Neural crest cell (in vitro differentiated cells): ENCODE measurements at regions not wholly inside any gene's neighbourhood (a gene's known extent, or its start where the extent isn't known, plus 50 kb on each side); places are given as distances from the start of the nearest gene placed in this dataset.

ENCODE experiments used
- DNase-seq: peaks from one replicate; pipeline ENCODE4 v3.0.0; 2021; ENCODE audit warnings: low read depth, mixed read lengths, low spot score
- H3K27ac Mint-ChIP-seq: one replicate; pipeline ENCODE4 v1.8.0; 2021; ENCODE audit warnings: mild to moderate bottlenecking, mixed read lengths; ENCODE audit not compliant: unreplicated experiment
- H3K27me3 Mint-ChIP-seq: 2 replicates; pipeline ENCODE4 v1.8.0; 2021; ENCODE audit warnings: low read depth, mild to moderate bottlenecking, mixed read lengths
- H3K36me3 Mint-ChIP-seq: 2 replicates; pipeline ENCODE4 v1.8.0; 2021; ENCODE audit warnings: low read depth, mild to moderate bottlenecking, mixed read lengths
- H3K4me1 Mint-ChIP-seq: 2 replicates; pipeline ENCODE4 v1.8.0; 2021; ENCODE audit warnings: mixed read lengths
- H3K4me3 Mint-ChIP-seq: one replicate; pipeline ENCODE4 v1.8.0; 2021; ENCODE audit warnings: mild to moderate bottlenecking, mixed read lengths
- H3K9me3 Mint-ChIP-seq: 2 replicates; pipeline ENCODE4 v1.8.0; 2021; ENCODE audit warnings: mixed read lengths
- CTCF ChIP-seq: fragments of 200-600 bp; sonication (generic); conservative IDR thresholded peaks from 2 replicates; pipeline ENCODE4 v1.5.0; 2021; ENCODE audit warnings: antibody characterized with exemption, mild to moderate bottlenecking

- Mint-ChIP-seq H3K36me3 (no peaks in the 10 kb centered on the region), H3K9me3 (no peaks in the 10 kb centered on the region), H3K27ac (no peak overlapping the region), H3K4me1 (peaks cover 11% of the 10 kb centered on the region), H3K4me3 (no peak overlapping the region), H3K27me3 (no peaks in the 10 kb centered on the region)
- no peak for DNase-seq
- no peak for TF ChIP-seq CTCF
Measured at GRCh38 chr2:38509947-38510326, 92.8 kb downstream of the HNRNPLL start.

GRCh38 chr2:38509314-38509946 lies 93.3 kb downstream of the HNRNPLL start:
- Mint-ChIP-seq H3K4me3 (no peak overlapping the region), H3K36me3 (no peaks in the 10 kb centered on the region), H3K27ac (no peak overlapping the region), H3K4me1 (peaks cover 11% of the 10 kb centered on the region), H3K27me3 (no peaks in the 10 kb centered on the region), H3K9me3 (no peaks in the 10 kb centered on the region)
- DNase-seq = no peak
- no peak for TF ChIP-seq CTCF

GRCh38 chr2:38508311-38509039 lies 94.3 kb downstream of the HNRNPLL start:
- Mint-ChIP-seq H3K4me3 (no peak overlapping the region), H3K27me3 (no peaks in the 10 kb centered on the region), H3K9me3 (peaks cover 3% of the 10 kb centered on the region), H3K4me1 (peaks cover 11% of the 10 kb centered on the region), H3K27ac (no peak overlapping the region), H3K36me3 (no peaks in the 10 kb centered on the region)
- TF ChIP-seq CTCF = peak; percentile 86
- DNase-seq = peak; percentile 88

GRCh38 chr2:38507712-38508111 lies 95.0 kb downstream of the HNRNPLL start:
- Mint-ChIP-seq H3K9me3 (peaks cover 5% of the 10 kb centered on the region), H3K27me3 (no peaks in the 10 kb centered on the region), H3K4me1 (peaks cover 11% of the 10 kb centered on the region), H3K4me3 (no peak overlapping the region), H3K27ac (no peak overlapping the region), H3K36me3 (peaks cover under 1% of the 10 kb centered on the region)
- TF ChIP-seq CTCF = no peak
- no peak for DNase-seq

- Mint-ChIP-seq H3K4me1 (peaks cover 11% of the 10 kb centered on the region), H3K27ac (no peak overlapping the region), H3K9me3 (peaks cover 13% of the 10 kb centered on the region), H3K4me3 (no peak overlapping the region), H3K27me3 (no peaks in the 10 kb centered on the region), H3K36me3 (peaks cover 3% of the 10 kb centered on the region)
- TF ChIP-seq CTCF = no peak
- no peak for DNase-seq
Measured at GRCh38 chr2:38505779-38506178, 96.9 kb downstream of the HNRNPLL start.
